GM12892 (cell line): ENCODE measurements at regions not wholly inside any gene's neighbourhood (a gene's known extent, or its start where the extent isn't known, plus 50 kb on each side); places are given as distances from the start of the nearest gene placed in this dataset.

Experiments used
- DNase-seq: peaks from one replicate; pipeline ENCODE4 v3.0.0; 2011; ENCODE audit not compliant: insufficient read length
- FAIRE-seq: peaks from 2 replicates; lab custom pipeline; 2011; peaks lifted over from hg19 to GRCh38; lab: Jason Lieb, UNC
- POLR2A ChIP-seq: IDR thresholded peaks from 2 replicates; pipeline ENCODE4 v1.6.1; 2011; ENCODE audit warnings: low read depth, low read length, control low read depth
- POLR2AphosphoS5 ChIP-seq: IDR thresholded peaks from 2 replicates; pipeline ENCODE4 v1.6.1; 2011; ENCODE audit warnings: low read depth, low read length, control low read depth
- TAF1 ChIP-seq: IDR thresholded peaks from 2 replicates; pipeline ENCODE4 v1.6.1; 2011; ENCODE audit warnings: low read depth, mild to moderate bottlenecking, control low read depth, low read length, borderline replicate concordance

- DNase-seq (no peak), FAIRE-seq (no peak)
- TF ChIP-seq POLR2A (no peak), POLR2AphosphoS5 (no peak), TAF1 (no peak)
These were observed 177.5 kb downstream of the TMEM18 start for GRCh38 chr2:499726-500125.

GRCh38 chr2:498493-499178, 178.6 kb downstream of the TMEM18 start:
- DNase-seq (no peak), FAIRE-seq (no peak)
- TF ChIP-seq TAF1 (no peak), POLR2A (no peak), POLR2AphosphoS5 (no peak)

- no peak for FAIRE-seq
These were observed 179.3 kb downstream of the TMEM18 start for GRCh38 chr2:497770-498492.

GRCh38 chr2:496729-497128, 180.5 kb downstream of the TMEM18 start:
- DNase-seq (no peak), FAIRE-seq (no peak)
- TF ChIP-seq TAF1, result no peak
- TF ChIP-seq POLR2AphosphoS5, result no peak
- TF ChIP-seq POLR2A, result no peak

More at GRCh38 chr2:497770-498492, 179.3 kb downstream of the TMEM18 start:
- no peak for DNase-seq
- TF ChIP-seq POLR2AphosphoS5 (no peak), TAF1 (no peak), POLR2A (no peak)

GRCh38 chr2:495745-496275, 181.4 kb downstream of the TMEM18 start:
- FAIRE-seq (no peak), DNase-seq (no peak)
- TF ChIP-seq POLR2A, result no peak
- no peak for TF ChIP-seq TAF1
- no peak for TF ChIP-seq POLR2AphosphoS5

- FAIRE-seq, result no peak
- no peak for DNase-seq
- TF ChIP-seq TAF1, result no peak
- no peak for TF ChIP-seq POLR2A
- TF ChIP-seq POLR2AphosphoS5, result no peak
These were observed 182.4 kb downstream of the TMEM18 start for GRCh38 chr2:494853-495252.

- FAIRE-seq, result no peak
- no peak for DNase-seq
- no peak for TF ChIP-seq POLR2AphosphoS5
- TF ChIP-seq POLR2A, result no peak
- TF ChIP-seq TAF1, result no peak
These were observed 184.0 kb downstream of the TMEM18 start for GRCh38 chr2:493228-493627.

GRCh38 chr2:492178-492577, 185.0 kb downstream of the TMEM18 start:
- no peak for TF ChIP-seq TAF1
- no peak for TF ChIP-seq POLR2A
- TF ChIP-seq POLR2AphosphoS5, result no peak
- no peak for DNase-seq
- no peak for FAIRE-seq

GRCh38 chr2:489838-490237, 187.4 kb downstream of the TMEM18 start:
- TF ChIP-seq POLR2AphosphoS5 (no peak), TAF1 (no peak), POLR2A (no peak)
- DNase-seq (no peak), FAIRE-seq (no peak)

GRCh38 chr2:489084-489483, 188.1 kb downstream of the TMEM18 start:
- FAIRE-seq, result no peak
- DNase-seq, result no peak
- no peak for TF ChIP-seq POLR2AphosphoS5
- TF ChIP-seq POLR2A, result no peak
- TF ChIP-seq TAF1, result no peak

GRCh38 chr2:487186-488079, 189.8 kb downstream of the TMEM18 start:
- FAIRE-seq (no peak), DNase-seq (no peak)
- TF ChIP-seq POLR2A, result no peak
